ENCODE measurements at regions not wholly inside any gene's neighbourhood (a gene's known extent, or its start where the extent isn't known, plus 50 kb on each side); places are given as distances from the start of the nearest gene placed in this dataset.
"Not testable (repeated sequence)": the region's sequence is repeated elsewhere in the genome, so short reads cannot be mapped to it uniquely, and the experiment has no call there.

GRCh38 chr4:33091961-33092360 is 2371.8 kb downstream of the PCDH7 start:
- Mint-ChIP-seq H3K27me3 (no peaks in the 10 kb centered on the region), H3K4me3 (no peak overlapping the region)
- ATAC-seq, result no peak

DNA sequence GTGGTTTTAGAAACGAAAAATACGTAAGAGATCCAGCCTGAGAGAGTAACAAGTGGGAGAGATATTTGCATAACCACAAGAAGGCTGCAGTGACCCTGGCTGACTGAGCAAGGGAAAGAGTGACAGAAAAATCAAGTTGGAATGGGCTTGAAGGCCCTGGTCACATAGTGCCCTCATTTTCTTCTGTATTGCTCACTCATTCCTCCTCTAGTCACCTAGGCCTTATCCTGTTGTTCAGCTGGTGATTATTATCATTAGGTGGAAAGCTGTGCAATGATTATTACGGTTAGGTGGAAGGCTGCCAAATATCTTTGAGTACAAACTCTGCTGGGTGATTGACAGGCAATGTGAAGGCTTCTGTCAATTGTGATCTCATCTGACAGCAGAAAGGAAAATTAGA is 2384.1 kb downstream of the PCDH7 start:
- Mint-ChIP-seq H3K27me3 (no peaks in the 10 kb centered on the region), H3K27ac (no peak overlapping the region), H3K4me3 (no peak overlapping the region), H3K9me3 (peaks cover 13 to 50% of the 10 kb centered on the region in 2 donors), H3K4me1 (no peaks in the 10 kb centered on the region)
- DNase-seq (no peak), ATAC-seq (no peak)

More at GRCh38 chr4:33091961-33092360, 2371.8 kb downstream of the PCDH7 start:
- no peaks in the 10 kb centered on the region for H3K4me1 Mint-ChIP-seq
- DNase-seq, result no peak
- no peak overlapping the region for H3K27ac Mint-ChIP-seq
- H3K9me3 Mint-ChIP-seq, result peaks cover 3 to 20% of the 10 kb centered on the region in 2 donors

- H3K9me3 Mint-ChIP-seq, result peaks cover 8 to 27% of the 10 kb centered on the region in 2 donors
- H3K27ac Mint-ChIP-seq, result no peak overlapping the region
- DNase-seq (no peak), ATAC-seq (no peak)
- no peaks in the 10 kb centered on the region for H3K4me1 Mint-ChIP-seq
- H3K4me3 Mint-ChIP-seq, result no peak overlapping the region
- no peaks in the 10 kb centered on the region for H3K27me3 Mint-ChIP-seq
These were observed 2387.6 kb downstream of the PCDH7 start for GRCh38 chr4:33107814-33108213.

- H3K9me3 Mint-ChIP-seq, result peaks cover 16 to 17% of the 10 kb centered on the region in 2 donors
- H3K4me1 Mint-ChIP-seq, result no peaks in the 10 kb centered on the region
- no peak for ATAC-seq
- no peak overlapping the region for H3K4me3 Mint-ChIP-seq
- H3K27ac Mint-ChIP-seq, result no peak overlapping the region
- H3K27me3 Mint-ChIP-seq, result no peaks in the 10 kb centered on the region
- DNase-seq, result no peak
These were observed 2390.9 kb downstream of the PCDH7 start for GRCh38 chr4:33111117-33111516.

DNA sequence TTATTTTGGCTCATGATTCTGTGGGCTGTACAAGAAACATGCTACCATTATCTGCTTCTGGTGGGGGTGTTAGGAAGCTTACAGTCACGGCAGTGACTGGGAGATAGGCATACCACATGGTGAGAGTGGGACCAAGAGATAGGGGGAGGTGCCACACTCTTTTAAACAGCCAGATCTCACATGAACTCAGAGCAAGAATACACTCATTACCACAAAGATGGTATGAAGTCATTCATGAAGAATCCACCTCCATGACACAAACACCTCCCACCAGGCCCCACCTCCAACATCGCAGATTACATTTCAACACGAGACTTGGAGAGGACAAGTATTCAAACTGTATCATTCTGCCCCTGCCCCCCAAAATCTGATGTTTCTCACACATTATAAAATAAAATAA is 2396.7 kb downstream of the PCDH7 start:
- no peak overlapping the region for H3K27ac Mint-ChIP-seq
- peaks cover 15 to 21% of the 10 kb centered on the region in 2 donors for H3K9me3 Mint-ChIP-seq
- no peak overlapping the region for H3K4me3 Mint-ChIP-seq
- ATAC-seq, result no peak
- H3K27me3 Mint-ChIP-seq, result no peaks in the 10 kb centered on the region
- DNase-seq, result no peak
- H3K4me1 Mint-ChIP-seq, result no peaks in the 10 kb centered on the region

DNA sequence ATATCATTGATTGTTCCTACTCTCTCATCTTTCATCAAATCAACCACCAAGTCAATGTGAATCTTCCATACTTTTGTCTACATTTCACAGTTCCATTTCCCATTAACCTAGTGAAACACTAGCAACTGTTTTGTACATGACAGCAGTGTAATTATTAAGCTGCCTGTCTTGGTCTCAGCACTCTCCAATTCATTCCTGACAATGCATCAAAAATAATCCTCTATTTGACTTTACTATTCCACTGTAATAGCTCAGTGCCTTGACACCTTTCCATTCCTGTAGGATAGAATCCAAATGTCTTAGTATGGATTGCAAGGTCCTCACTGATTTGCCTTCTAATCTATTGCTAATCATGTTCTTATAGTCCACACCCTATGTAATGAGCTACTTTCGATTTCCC is 2405.8 kb downstream of the PCDH7 start:
- no peak overlapping the region for H3K27ac Mint-ChIP-seq
- ATAC-seq (no peak), DNase-seq (no peak)
- H3K4me3 Mint-ChIP-seq, result no peak overlapping the region
- H3K9me3 Mint-ChIP-seq, result peaks cover 0 to 6% of the 10 kb centered on the region in 2 donors
- H3K27me3 Mint-ChIP-seq, result no peaks in the 10 kb centered on the region
- no peaks in the 10 kb centered on the region for H3K4me1 Mint-ChIP-seq

- not testable (repeated sequence) for ATAC-seq, H3K27ac Mint-ChIP-seq, DNase-seq, H3K27me3 Mint-ChIP-seq, H3K4me3 Mint-ChIP-seq, H3K9me3 Mint-ChIP-seq, H3K4me1 Mint-ChIP-seq
These were observed 2410.5 kb downstream of the PCDH7 start for GRCh38 chr4:33130662-33131061.

DNA sequence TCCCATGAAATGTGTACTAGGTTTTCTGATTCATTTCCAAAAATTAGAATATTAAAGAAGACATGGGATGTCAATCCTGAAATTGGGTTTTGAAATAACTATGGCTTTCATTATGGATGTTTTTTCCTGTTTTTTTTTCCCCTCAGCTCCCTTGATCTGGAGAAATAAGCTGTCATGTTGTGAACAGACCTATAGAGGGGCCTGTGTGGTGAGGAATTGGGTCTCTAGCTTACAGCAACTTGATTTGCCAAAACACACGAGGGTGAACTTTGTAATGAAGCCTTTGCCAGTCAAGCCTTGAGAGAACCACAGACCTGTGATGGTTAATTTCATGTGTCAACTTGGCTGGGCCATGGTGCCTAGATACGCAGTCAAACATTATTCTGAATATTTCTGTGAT is 2413.6 kb downstream of the PCDH7 start:
- ATAC-seq (no peak), DNase-seq (no peak)
- Mint-ChIP-seq H3K27me3 (no peaks in the 10 kb centered on the region), H3K4me1 (no peaks in the 10 kb centered on the region), H3K27ac (no peak overlapping the region), H3K9me3 (peaks cover 8 to 9% of the 10 kb centered on the region in 2 donors), H3K4me3 (no peak overlapping the region)

DNA sequence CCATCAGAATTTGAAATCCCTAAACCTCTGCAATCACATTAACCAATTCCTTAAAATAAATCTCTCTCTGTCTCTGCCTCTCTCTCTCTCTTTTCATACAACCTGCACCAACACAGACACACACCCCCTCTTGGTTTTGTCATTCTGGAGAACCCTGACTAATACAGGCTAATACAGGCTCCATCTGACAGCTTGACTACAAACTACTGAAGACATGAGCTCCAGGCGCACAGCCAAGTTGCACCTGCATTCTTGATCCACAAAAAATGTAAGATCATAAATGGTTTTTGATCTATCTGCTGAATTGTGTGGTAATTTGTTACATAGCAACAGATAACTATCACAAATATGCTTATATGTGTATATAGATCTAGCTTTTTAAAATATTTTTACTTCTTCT is 2414.2 kb downstream of the PCDH7 start:
- no peak overlapping the region for H3K4me3 Mint-ChIP-seq
- DNase-seq, result no peak
- H3K27me3 Mint-ChIP-seq, result no peaks in the 10 kb centered on the region
- H3K27ac Mint-ChIP-seq, result no peak overlapping the region
- H3K9me3 Mint-ChIP-seq, result peaks cover 9 to 11% of the 10 kb centered on the region in 2 donors
- H3K4me1 Mint-ChIP-seq, result no peaks in the 10 kb centered on the region
- no peak for ATAC-seq

GRCh38 chr4:33149658-33150524 is 2429.7 kb downstream of the PCDH7 start:
- Mint-ChIP-seq H3K27ac (no peak overlapping the region), H3K4me3 (no peak overlapping the region), H3K4me1 (no peaks in the 10 kb centered on the region), H3K27me3 (no peaks in the 10 kb centered on the region), H3K9me3 (no peaks in the 10 kb centered on the region)
- ATAC-seq, result no peak
- DNase-seq, result no peak

GRCh38 chr4:33150525-33150910 is 2430.3 kb downstream of the PCDH7 start:
- H3K27me3 Mint-ChIP-seq, result no peaks in the 10 kb centered on the region
- no peaks in the 10 kb centered on the region for H3K9me3 Mint-ChIP-seq
- no peak for DNase-seq
- no peaks in the 10 kb centered on the region for H3K4me1 Mint-ChIP-seq
- H3K4me3 Mint-ChIP-seq, result no peak overlapping the region
- no peak for ATAC-seq
- no peak overlapping the region for H3K27ac Mint-ChIP-seq

- Mint-ChIP-seq H3K4me3 (no peak overlapping the region), H3K4me1 (no peaks in the 10 kb centered on the region), H3K9me3 (peaks cover 22 to 33% of the 10 kb centered on the region in 2 donors), H3K27me3 (no peaks in the 10 kb centered on the region), H3K27ac (no peak overlapping the region)
- ATAC-seq, result no peak
- no peak for DNase-seq
These were observed 2440.0 kb downstream of the PCDH7 start for GRCh38 chr4:33160126-33160525.

DNA sequence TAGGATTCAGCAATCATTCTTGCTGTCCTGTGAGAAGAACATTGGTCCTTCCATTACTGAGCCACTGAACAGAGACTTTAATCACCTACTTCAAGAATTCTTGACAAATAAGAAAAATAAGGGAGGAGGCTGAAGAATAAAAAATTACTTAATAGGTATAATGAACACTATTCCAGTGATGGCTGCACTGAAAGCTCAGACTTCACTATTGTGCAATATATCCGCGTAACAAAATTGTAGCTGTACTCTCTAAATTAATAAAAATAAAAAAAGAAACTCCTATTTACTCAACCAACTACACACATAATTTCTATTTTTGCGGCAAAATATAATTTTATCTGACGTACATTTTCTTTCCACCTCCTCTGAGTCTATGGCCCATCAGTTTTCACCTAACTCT is 2441.0 kb downstream of the PCDH7 start:
- DNase-seq, result no peak
- H3K4me3 Mint-ChIP-seq, result no peak overlapping the region
- no peak overlapping the region for H3K27ac Mint-ChIP-seq
- no peaks in the 10 kb centered on the region for H3K4me1 Mint-ChIP-seq
- no peak for ATAC-seq
- peaks cover 21 to 33% of the 10 kb centered on the region in 2 donors for H3K9me3 Mint-ChIP-seq
- H3K27me3 Mint-ChIP-seq, result no peaks in the 10 kb centered on the region

- no peak for ATAC-seq
- no peak for DNase-seq
- H3K27me3 Mint-ChIP-seq, result no peaks in the 10 kb centered on the region
- no peak overlapping the region for H3K4me3 Mint-ChIP-seq
- H3K27ac Mint-ChIP-seq, result no peak overlapping the region
- peaks cover 14 to 29% of the 10 kb centered on the region in 2 donors for H3K9me3 Mint-ChIP-seq
- no peaks in the 10 kb centered on the region for H3K4me1 Mint-ChIP-seq
These were observed 2442.0 kb downstream of the PCDH7 start for GRCh38 chr4:33162122-33162521.

DNA sequence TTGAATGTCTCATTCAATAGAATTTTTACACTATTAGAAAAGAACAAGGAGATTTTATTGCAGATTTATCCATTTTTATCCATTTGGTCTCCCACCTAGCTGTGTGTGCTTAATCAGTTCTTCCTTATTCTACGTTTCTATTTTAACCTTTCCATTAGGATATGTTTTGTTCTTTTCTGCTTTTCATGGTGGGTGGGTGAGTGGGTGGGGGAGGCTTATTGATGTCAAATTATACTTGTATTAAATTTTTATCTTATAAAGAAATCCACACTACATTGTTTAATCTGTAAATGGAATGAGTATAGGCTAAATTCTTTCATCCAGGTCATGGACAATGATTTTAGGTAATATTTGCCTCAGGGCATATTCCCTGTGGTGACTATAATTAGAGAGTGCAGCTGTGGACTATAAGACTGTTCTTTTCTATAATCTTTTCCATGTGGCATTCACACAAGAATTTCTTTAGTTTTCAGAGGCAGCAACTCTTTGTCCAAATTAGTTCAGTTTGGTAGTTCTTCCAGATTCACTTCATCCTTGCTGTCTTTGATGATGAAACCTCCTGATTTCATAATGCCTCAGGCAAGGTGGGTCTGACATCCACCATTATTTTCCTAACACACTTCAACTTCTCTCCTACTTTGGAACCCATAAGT is 2451.8 kb downstream of the PCDH7 start:
- no peak for ATAC-seq
- Mint-ChIP-seq H3K4me3 (no peak overlapping the region), H3K9me3 (peaks cover 5 to 14% of the 10 kb centered on the region in 2 donors), H3K4me1 (no peaks in the 10 kb centered on the region), H3K27me3 (no peaks in the 10 kb centered on the region), H3K27ac (no peak overlapping the region)
- no peak for DNase-seq

DNA sequence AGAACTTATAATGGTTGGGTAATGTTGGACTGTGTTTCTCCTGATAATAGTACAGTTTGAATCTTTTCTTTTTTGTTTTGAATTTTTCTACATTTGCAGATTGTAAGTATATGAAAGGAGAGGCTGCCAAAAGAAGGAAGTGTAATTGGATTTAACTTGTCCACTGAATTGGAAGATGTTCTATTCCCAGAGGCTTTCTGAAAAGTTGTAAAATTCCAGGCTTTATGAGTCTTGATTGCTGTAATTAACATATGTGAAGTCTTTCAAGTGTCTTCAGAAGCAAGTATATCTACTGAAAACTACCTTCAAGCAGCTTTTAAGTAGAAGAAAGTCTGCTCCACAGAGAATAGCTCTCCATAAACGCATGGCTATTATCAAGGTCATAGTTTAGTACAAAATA is 2456.4 kb downstream of the PCDH7 start:
- Mint-ChIP-seq H3K27me3 (no peaks in the 10 kb centered on the region), H3K27ac (no peak overlapping the region), H3K9me3 (peaks cover 11 to 22% of the 10 kb centered on the region in 2 donors), H3K4me1 (no peaks in the 10 kb centered on the region), H3K4me3 (no peak overlapping the region)
- DNase-seq (no peak), ATAC-seq (no peak)

Data from stimulated activated naive CD8-positive, alpha-beta T cell treated with anti-CD3 and anti-CD28 coated beads, Interleukin-15, amount 100 ng/mL, for 72 hours (primary cell).